ENCODE measurements at regions not wholly inside any gene's neighbourhood (a gene's known extent, or its start where the extent isn't known, plus 50 kb on each side); places are given as distances from the start of the nearest gene placed in this dataset.

GRCh38 chr5:173453167-173453566 lies 125.0 kb upstream of the STC2 start:
- no peak overlapping the region for H2AFZ ChIP-seq (ENCODE audit: low read depth)
- H3K4me1 ChIP-seq (ENCODE audit: control insufficient read depth in 1 of 2, insufficient read depth in 2 of 2, low read depth in 1 of 2, low read length in 1 of 2), result 0 out of 4 replicates have a peak, but pooled peaks cover 0 to 5% of the 10 kb centered on the region in 2 experiments
- no peak overlapping the region for H3K4me2 ChIP-seq
- TF ChIP-seq RXRA (IDR thresholded peaks at IDR 0.05; ENCODE audit: borderline replicate concordance, low read depth) (no peak), NRF1 (IDR thresholded peaks at IDR 0.05; ENCODE audit: low read depth, low read length) (no peak), RFX5 (IDR thresholded peaks at IDR 0.05; ENCODE audit: low read length) (no peak), TCF12 (IDR thresholded peaks at IDR 0.05) (no peak), NFIC (IDR thresholded peaks at IDR 0.05; ENCODE audit: borderline replicate concordance) (no peak), FOSL2 (IDR thresholded peaks at IDR 0.05; ENCODE audit: borderline replicate concordance, low read depth) (no peak), RCOR1 (IDR thresholded peaks at IDR 0.05; ENCODE audit: low read length) (no peak), USF1 (IDR thresholded peaks at IDR 0.05; ENCODE audit: borderline replicate concordance, low read depth) (no peak), CTCF (IDR thresholded peaks at IDR 0.05) (no peak), GABPA (IDR thresholded peaks at IDR 0.05; ENCODE audit: low read depth) (no peak), PBX3 (IDR thresholded peaks at IDR 0.05) (no peak), CHD2 (IDR thresholded peaks at IDR 0.05; ENCODE audit: low read length, partially characterized antibody) (no peak)
- no peak overlapping the region for H3K4me3 ChIP-seq (ENCODE audit: low read depth in 2 of 2, low read length in 1 of 2)
- H3K27ac ChIP-seq (ENCODE audit: low read depth in 2 of 2, low read length in 1 of 2), result no peak overlapping the region
- WGBS (ENCODE audit: low lambda C conversion rate), result 74% methylated on average over 4 of the region's 4 CpGs
- H3F3A ChIP-seq (replicated peaks; ENCODE audit: insufficient read depth), result peaks cover 21% of the 10 kb centered on the region
- DNase-seq, result no peak
- H4K20me1 ChIP-seq (ENCODE audit: insufficient read depth), result no peaks in the 10 kb centered on the region
- no peak overlapping the region for H3K9ac ChIP-seq
- H3K27me3 ChIP-seq (ENCODE audit: insufficient read depth), result no peaks in the 10 kb centered on the region
- H3K9me2 ChIP-seq, result no peaks in the 10 kb centered on the region
- H3K9me3 ChIP-seq, result no peaks in the 10 kb centered on the region
- POLR2A ChIA-PET, result no interaction called here
- no peaks in the 10 kb centered on the region for H3K36me3 ChIP-seq (replicated peaks in 1 of 2; ENCODE audit: control insufficient read depth in 1 of 2, insufficient read depth in 2 of 2, low read length in 1 of 2)
- H3K79me2 ChIP-seq (ENCODE audit: insufficient read depth), result no peaks in the 10 kb centered on the region
- CTCF ChIA-PET, result interaction anchor here (0.9 to 2.3 kb wide), 3 partner anchors 19 to 120 kb away, joined by 3 to 8 read pairs (median 3); no protein-coding TSS in a partner anchor

GRCh38 chr5:173452119-173452905 lies 124.1 kb upstream of the STC2 start:
- no peak overlapping the region for H3K27ac ChIP-seq (ENCODE audit: low read depth in 2 of 2, low read length in 1 of 2)

More at GRCh38 chr5:173452119-173452905, 124.1 kb upstream of the STC2 start:
- no peak overlapping the region for H3K4me2 ChIP-seq
- no peaks in the 10 kb centered on the region for H3K27me3 ChIP-seq (ENCODE audit: insufficient read depth)
- H4K20me1 ChIP-seq (ENCODE audit: insufficient read depth), result no peaks in the 10 kb centered on the region
- no peaks in the 10 kb centered on the region for H3K36me3 ChIP-seq (replicated peaks in 1 of 2; ENCODE audit: control insufficient read depth in 1 of 2, insufficient read depth in 2 of 2, low read length in 1 of 2)
- no peaks in the 10 kb centered on the region for H3K79me2 ChIP-seq (ENCODE audit: insufficient read depth)
- WGBS (ENCODE audit: low lambda C conversion rate), result 68% methylated on average over 9 of the region's 9 CpGs
- no peaks in the 10 kb centered on the region for H3K9me2 ChIP-seq
- H3K9me3 ChIP-seq, result no peaks in the 10 kb centered on the region
- H3F3A ChIP-seq (replicated peaks; ENCODE audit: insufficient read depth), result peaks cover 21% of the 10 kb centered on the region
- H3K9ac ChIP-seq, result no peak overlapping the region
- no peak for DNase-seq
- POLR2A ChIA-PET, result no interaction called here
- CTCF ChIA-PET, result interaction anchor here (0.9 to 2.5 kb wide), 5 partner anchors 8 to 121 kb away, joined by 3 to 11 read pairs (median 3); no protein-coding TSS in a partner anchor
- no peak overlapping the region for H3K4me3 ChIP-seq (ENCODE audit: low read depth in 2 of 2, low read length in 1 of 2)
- no peak overlapping the region for H2AFZ ChIP-seq (ENCODE audit: low read depth)
- H3K4me1 ChIP-seq (ENCODE audit: control insufficient read depth in 1 of 2, insufficient read depth in 2 of 2, low read depth in 1 of 2, low read length in 1 of 2), result 0 out of 4 replicates have a peak, but pooled peaks cover 0 to 5% of the 10 kb centered on the region in 2 experiments
- TF ChIP-seq RCOR1 (IDR thresholded peaks at IDR 0.05; ENCODE audit: low read length) (no peak), GATA2 (CRISPR knock-in tag; IDR thresholded peaks at IDR 0.05) (no peak)
